ENCODE measurements at regions not wholly inside any gene's neighbourhood (a gene's known extent, or its start where the extent isn't known, plus 50 kb on each side); places are given as distances from the start of the nearest gene placed in this dataset.

GRCh38 chr3:21902956-21903355 is 151.9 kb upstream of the ZNF385D start:
- Histone ChIP-seq H3K4ac (ENCODE audit: low read depth, low read length) (no peak overlapping the region), H3K79me2 (ENCODE audit: insufficient read depth, low read length) (no peaks in the 10 kb centered on the region), H3K79me1 (ENCODE audit: insufficient read depth, low read depth, low read length, poor library complexity, severe bottlenecking) (no peaks in the 10 kb centered on the region), H2BK5ac (ENCODE audit: insufficient read length, low read length) (no peak overlapping the region), H4K5ac (ENCODE audit: insufficient read length, low read depth, low read length) (no peak overlapping the region), H3K4me1 (ENCODE audit: insufficient read depth, low read length) (no peaks in the 10 kb centered on the region), H3K23me2 (ENCODE audit: insufficient read length, low read depth, low read length, poor library complexity, severe bottlenecking) (no peaks in the 10 kb centered on the region), H3K4me2 (ENCODE audit: insufficient read depth, insufficient read length, low read length) (no peak overlapping the region), H2BK15ac (ENCODE audit: low read depth, low read length) (no peak overlapping the region), H3T11ph (ENCODE audit: low read length) (no peak overlapping the region), H2BK20ac (ENCODE audit: low read depth, low read length, poor library complexity, severe bottlenecking) (no peak overlapping the region), H2AFZ (ENCODE audit: low read length) (no peak overlapping the region), H2BK12ac (ENCODE audit: insufficient read length, low read depth, low read length) (no peak overlapping the region), H4K20me1 (ENCODE audit: control insufficient read depth, insufficient read depth, insufficient read length) (no peaks in the 10 kb centered on the region), H3K9me3 (ENCODE audit: control insufficient read depth, low read depth, low read length) (no peaks in the 10 kb centered on the region), H3K27ac (ENCODE audit: insufficient read length, low read depth, low read length) (no peak overlapping the region), H2BK120ac (ENCODE audit: low read depth, low read length, poor library complexity, severe bottlenecking) (no peak overlapping the region), H4K8ac (replicated peaks; ENCODE audit: insufficient read length, low read depth, low read length) (no peak overlapping the region), H3K18ac (ENCODE audit: insufficient read length, low read depth, low read length) (no peak overlapping the region), H3K14ac (ENCODE audit: insufficient read depth, low read length) (no peak overlapping the region), H3K23ac (ENCODE audit: insufficient read length, low read depth, low read length) (no peak overlapping the region), H4K91ac (ENCODE audit: insufficient read length, low read depth, low read length) (no peak overlapping the region), H3K56ac (ENCODE audit: insufficient read length, low read depth, low read length) (no peak overlapping the region), H2AK5ac (ENCODE audit: insufficient read length, low read length) (no peak overlapping the region), H3K27me3 (ENCODE audit: insufficient read depth, low read length) (no peaks in the 10 kb centered on the region), H3K9ac (ENCODE audit: extremely low read depth, insufficient read length, low read length) (no peak overlapping the region)
- Mint-ChIP-seq H3K27ac (no peak overlapping the region), H3K27me3 (ENCODE audit: low read depth) (no peaks in the 10 kb centered on the region), H3K4me3 (no peak overlapping the region), H3K4me1 (no peaks in the 10 kb centered on the region), H3K9me3 (no peaks in the 10 kb centered on the region), H3K36me3 (ENCODE audit: insufficient read depth in 1 of 3, low read depth in 3 of 3) (no peaks in the 10 kb centered on the region)
- no peak for TF ChIP-seq CTCF (conservative IDR thresholded peaks at IDR 0.05)
- no peak for DNase-seq
- WGBS (ENCODE audit: extremely low coverage, insufficient read length, low lambda C conversion rate) = no CpG with 5 or more reads among the region's 4 CpGs
